CD4-positive, alpha-beta T cell treated with Interferon gamma for 1 hour (primary cell): ENCODE measurements at regions not wholly inside any gene's neighbourhood (a gene's known extent, or its start where the extent isn't known, plus 50 kb on each side); places are given as distances from the start of the nearest gene placed in this dataset.

Source experiments
- DNase-seq: peaks from one replicate; pipeline ENCODE4 v3.0.0-alpha.2; 2020

- no peak for DNase-seq
These were observed 91.8 kb upstream of the ENPP6 start for GRCh38 chr4:184309241-184310170.

GRCh38 chr4:184306949-184307348 is 89.3 kb upstream of the ENPP6 start:
- no peak for DNase-seq

GRCh38 chr4:184306470-184306869 is 88.8 kb upstream of the ENPP6 start:
- no peak for DNase-seq

- DNase-seq, result no peak
These were observed 83.1 kb upstream of the ENPP6 start for GRCh38 chr4:184300816-184301215.

GRCh38 chr4:184298254-184298653 is 80.6 kb upstream of the ENPP6 start:
- DNase-seq, result no peak

GRCh38 chr4:184295206-184295605 is 77.5 kb upstream of the ENPP6 start:
- DNase-seq, result no peak

GRCh38 chr4:184294606-184295133 is 77.0 kb upstream of the ENPP6 start:
- DNase-seq, result no peak

- DNase-seq, result peak; percentile 56
These were observed 75.9 kb upstream of the ENPP6 start for GRCh38 chr4:184293552-184293951.

GRCh38 chr4:184292877-184293276 is 75.2 kb upstream of the ENPP6 start:
- no peak for DNase-seq

GRCh38 chr4:184292465-184292867 is 74.8 kb upstream of the ENPP6 start:
- DNase-seq, result no peak

- DNase-seq, result no peak
These were observed 71.5 kb upstream of the ENPP6 start for GRCh38 chr4:184289179-184289535.

GRCh38 chr4:184288451-184289178 is 70.9 kb upstream of the ENPP6 start:
- no peak for DNase-seq

GRCh38 chr4:184287697-184288255 is 70.1 kb upstream of the ENPP6 start:
- no peak for DNase-seq

- no peak for DNase-seq
These were observed 68.7 kb upstream of the ENPP6 start for GRCh38 chr4:184286358-184286757.

- no peak for DNase-seq
These were observed 67.1 kb upstream of the ENPP6 start for GRCh38 chr4:184284742-184285141.

GRCh38 chr4:184284336-184284690 is 66.6 kb upstream of the ENPP6 start:
- DNase-seq, result no peak

GRCh38 chr4:184283659-184284335 is 66.1 kb upstream of the ENPP6 start:
- DNase-seq, result no peak

- no peak for DNase-seq
These were observed 65.4 kb upstream of the ENPP6 start for GRCh38 chr4:184282895-184283654.

GRCh38 chr4:184282251-184282713 is 64.6 kb upstream of the ENPP6 start:
- DNase-seq, result peak; percentile 31

GRCh38 chr4:184281231-184282139 is 63.8 kb upstream of the ENPP6 start:
- no peak for DNase-seq

- peak; percentile 25 for DNase-seq
These were observed 63.0 kb upstream of the ENPP6 start for GRCh38 chr4:184280591-184281071.
